ENCODE measurements at regions not wholly inside any gene's neighbourhood (a gene's known extent, or its start where the extent isn't known, plus 50 kb on each side); places are given as distances from the start of the nearest gene placed in this dataset.
"Not testable (repeated sequence)": the region's sequence is repeated elsewhere in the genome, so short reads cannot be mapped to it uniquely, and the experiment has no call there.

DNA sequence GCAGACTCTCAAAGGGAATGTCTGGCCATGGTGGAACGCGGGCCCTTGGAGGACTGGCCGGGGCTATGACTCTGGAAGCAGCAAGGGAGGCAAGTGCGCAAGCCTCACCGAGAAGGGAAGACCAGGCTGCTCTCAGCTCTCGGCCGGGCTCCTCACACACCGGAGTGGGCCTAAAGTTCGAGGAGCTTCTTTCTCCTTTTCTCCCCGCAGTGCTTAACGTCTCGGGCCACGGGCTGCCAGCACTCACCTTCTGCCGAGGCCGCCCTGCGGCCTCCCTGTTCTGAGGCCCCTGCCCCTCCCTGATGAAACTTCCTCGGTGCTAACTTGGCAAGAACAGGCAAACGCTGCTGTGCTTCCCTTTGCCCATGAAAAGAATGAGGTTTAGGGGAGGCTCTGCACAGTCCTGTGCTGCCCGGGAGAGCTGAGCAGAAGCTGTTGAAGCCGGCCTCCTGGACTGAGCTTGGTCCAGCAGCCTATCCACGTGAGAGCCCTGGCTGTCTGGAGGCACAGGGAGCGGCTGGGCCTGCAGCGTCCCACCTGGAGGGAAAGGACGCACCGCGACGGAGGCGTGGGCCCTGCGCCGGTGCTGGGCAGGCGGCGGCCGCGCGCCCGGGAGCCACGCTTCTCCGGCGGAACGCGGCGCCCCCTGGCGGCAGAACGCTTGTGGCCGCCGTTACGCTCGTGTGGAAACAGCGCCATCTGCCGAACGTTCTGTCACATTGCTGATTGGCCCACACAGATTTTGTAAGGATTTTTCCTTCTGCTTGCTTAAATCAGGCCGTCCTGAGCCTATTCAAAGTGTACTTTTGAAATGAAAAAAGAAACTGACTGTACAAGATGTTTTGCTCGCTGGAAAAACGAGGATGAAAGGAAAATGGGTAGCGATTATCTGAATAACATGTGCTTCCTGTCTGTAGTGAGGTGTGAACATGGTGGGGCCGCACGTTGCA lies 65.0 kb upstream of the TMEM45B start:
- Histone ChIP-seq H3K36me3 (ENCODE audit: control insufficient read depth in 2 of 2, insufficient read depth in 2 of 2, low read length in 2 of 2) (no peaks in the 10 kb centered on the region), H3K4me1 (ENCODE audit: control insufficient read depth in 2 of 2, insufficient read depth in 2 of 2, low read length in 2 of 2) (peaks cover 3 to 5% of the 10 kb centered on the region in 2 donors), H3K4me3 (ENCODE audit: low read length in 2 of 2) (peak overlapping the region; percentile 28 to 63), H3K9me3 (ENCODE audit: control insufficient read depth in 2 of 2, low read length in 2 of 2) (no peaks in the 10 kb centered on the region), H3K9ac (ENCODE audit: low read depth in 1 of 2, low read length in 2 of 2) (peak overlapping the region in 1 of 2 donors; percentile 29), H3K27ac (ENCODE audit: low read depth in 2 of 2, low read length in 2 of 2) (no peak overlapping the region), H3K27me3 (ENCODE audit: control insufficient read depth in 2 of 2, insufficient read depth in 2 of 2, low read length in 2 of 2) (no peaks in the 10 kb centered on the region)

DNA sequence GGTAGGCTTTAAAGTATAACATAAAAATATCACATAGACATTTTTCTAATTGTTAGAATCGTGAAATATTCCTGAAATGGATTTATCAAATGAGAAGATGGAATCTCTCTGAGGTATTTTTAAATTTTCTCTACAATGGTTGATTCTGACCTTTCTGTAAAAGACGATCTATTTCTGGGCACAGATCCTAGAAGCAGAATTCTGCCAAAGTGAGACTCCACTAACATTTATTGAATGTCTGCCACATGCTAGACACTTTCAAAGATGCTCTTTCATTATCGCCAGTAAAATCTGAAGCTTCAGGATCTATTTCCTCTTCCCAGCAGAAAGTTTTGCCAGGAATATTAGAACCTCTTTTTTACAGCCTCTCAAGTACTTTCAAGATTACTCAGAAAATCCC lies 64.1 kb upstream of the TMEM45B start:
- H3K27ac ChIP-seq (ENCODE audit: low read depth in 2 of 2, low read length in 2 of 2): no peak overlapping the region
- H3K9me3 ChIP-seq (ENCODE audit: control insufficient read depth in 2 of 2, low read length in 2 of 2): no peaks in the 10 kb centered on the region
- peaks cover 3 to 5% of the 10 kb centered on the region in 2 donors for H3K4me1 ChIP-seq (ENCODE audit: control insufficient read depth in 2 of 2, insufficient read depth in 2 of 2, low read length in 2 of 2)
- H3K9ac ChIP-seq (ENCODE audit: low read depth in 1 of 2, low read length in 2 of 2): no peak overlapping the region
- no peak overlapping the region for H3K4me3 ChIP-seq (ENCODE audit: low read length in 2 of 2)
- H3K36me3 ChIP-seq (ENCODE audit: control insufficient read depth in 2 of 2, insufficient read depth in 2 of 2, low read length in 2 of 2): no peaks in the 10 kb centered on the region
- no peaks in the 10 kb centered on the region for H3K27me3 ChIP-seq (ENCODE audit: control insufficient read depth in 2 of 2, insufficient read depth in 2 of 2, low read length in 2 of 2)

DNA sequence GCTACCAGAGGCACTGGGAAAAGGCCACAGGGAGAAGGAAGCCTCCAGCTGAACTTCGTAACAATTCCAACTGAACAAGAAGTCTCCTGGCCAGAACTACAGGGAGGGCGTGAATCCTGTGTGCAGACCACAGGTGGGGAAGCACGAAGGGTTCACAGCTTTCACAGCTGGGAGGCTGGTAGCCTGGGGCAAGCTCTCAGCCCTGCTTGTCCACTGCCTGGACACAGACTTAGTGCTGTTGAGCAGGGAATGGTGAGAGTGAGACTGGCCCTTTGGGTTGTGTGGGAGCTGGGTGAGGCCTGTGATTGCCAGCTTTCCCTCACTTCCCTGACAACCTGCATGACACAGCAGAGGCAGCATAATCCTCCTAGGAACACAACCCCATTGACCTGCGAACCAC lies 52.1 kb upstream of the TMEM45B start:
- H3K4me1 ChIP-seq (ENCODE audit: control insufficient read depth in 2 of 2, insufficient read depth in 2 of 2, low read length in 2 of 2); H3K36me3 ChIP-seq (ENCODE audit: control insufficient read depth in 2 of 2, insufficient read depth in 2 of 2, low read length in 2 of 2); H3K27me3 ChIP-seq (ENCODE audit: control insufficient read depth in 2 of 2, insufficient read depth in 2 of 2, low read length in 2 of 2); H3K27ac ChIP-seq (ENCODE audit: low read depth in 2 of 2, low read length in 2 of 2); H3K4me3 ChIP-seq (ENCODE audit: low read length in 2 of 2); H3K9ac ChIP-seq (ENCODE audit: low read depth in 1 of 2, low read length in 2 of 2); H3K9me3 ChIP-seq (ENCODE audit: control insufficient read depth in 2 of 2, low read length in 2 of 2): not testable (repeated sequence)

DNA sequence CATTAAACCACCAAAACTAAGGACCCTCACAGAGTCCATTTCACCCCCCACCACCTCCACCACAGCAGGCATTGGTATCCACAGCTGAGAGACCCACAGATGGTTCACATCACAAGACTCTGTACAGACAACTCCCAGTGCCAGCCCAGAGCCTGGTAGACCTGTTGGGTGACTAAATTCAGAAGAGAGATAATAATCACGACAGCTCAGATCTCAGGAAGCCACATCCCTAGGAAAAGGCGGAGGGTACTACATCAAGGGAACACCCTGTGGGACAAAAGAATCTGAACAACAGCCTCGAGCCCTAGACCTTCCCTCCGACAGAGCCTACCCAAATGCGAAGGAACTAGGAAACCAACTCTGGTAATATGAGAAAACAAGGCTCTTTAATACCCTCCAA lies 51.4 kb upstream of the TMEM45B start:
- not testable (repeated sequence) for H3K27ac ChIP-seq (ENCODE audit: low read depth in 2 of 2, low read length in 2 of 2); H3K9ac ChIP-seq (ENCODE audit: low read depth in 1 of 2, low read length in 2 of 2); H3K36me3 ChIP-seq (ENCODE audit: control insufficient read depth in 2 of 2, insufficient read depth in 2 of 2, low read length in 2 of 2); H3K27me3 ChIP-seq (ENCODE audit: control insufficient read depth in 2 of 2, insufficient read depth in 2 of 2, low read length in 2 of 2); H3K4me3 ChIP-seq (ENCODE audit: low read length in 2 of 2); H3K4me1 ChIP-seq (ENCODE audit: control insufficient read depth in 2 of 2, insufficient read depth in 2 of 2, low read length in 2 of 2); H3K9me3 ChIP-seq (ENCODE audit: control insufficient read depth in 2 of 2, low read length in 2 of 2)

Measured in mucosa of rectum (tissue), 2 donors.